ENCODE measurements at regions not wholly inside any gene's neighbourhood (a gene's known extent, or its start where the extent isn't known, plus 50 kb on each side); places are given as distances from the start of the nearest gene placed in this dataset.

DNA sequence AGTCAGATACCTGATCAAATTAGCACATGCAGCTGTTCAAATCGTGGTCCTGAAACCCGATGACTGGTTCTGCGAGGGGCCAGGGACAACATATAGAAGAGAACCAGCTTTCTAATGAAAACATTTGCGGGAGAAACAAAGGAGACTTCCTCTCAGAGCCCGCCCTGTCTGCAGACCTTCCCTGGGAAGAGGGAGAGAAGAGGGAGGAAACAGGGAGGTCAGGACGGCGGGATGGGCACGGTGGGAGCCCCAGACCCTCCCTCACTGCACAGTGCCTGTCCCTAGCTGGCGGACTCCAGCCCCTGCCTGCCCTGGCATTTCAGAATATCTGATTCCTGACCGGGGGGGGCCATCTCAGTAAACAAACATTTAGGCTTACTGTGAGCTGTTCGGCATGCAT, 317.3 kb downstream of the FOXL1 start:
- H3K18ac ChIP-seq (ENCODE audit: low read length): peak overlapping the region; percentile 1
- no peak overlapping the region for H3K4ac ChIP-seq (ENCODE audit: low read length)
- H2AK5ac ChIP-seq (ENCODE audit: low read depth, low read length): no peak overlapping the region
- no peak for DNase-seq (ENCODE audit: low spot score)
- no peak overlapping the region for H3K14ac ChIP-seq (ENCODE audit: low read length)
- H3K27ac ChIP-seq (replicated peaks; ENCODE audit: low read length): no peak overlapping the region
- no peak overlapping the region for H3K9ac ChIP-seq (ENCODE audit: low read depth, low read length, poor library complexity)
- H4K8ac ChIP-seq (ENCODE audit: low read depth, low read length): no peak overlapping the region
- no peak overlapping the region for H3K4me3 ChIP-seq (ENCODE audit: low read length in 2 of 2)
- peaks cover 0 to 7% of the 10 kb centered on the region in 2 donors for H3K4me1 ChIP-seq (ENCODE audit: control insufficient read depth in 2 of 2, insufficient read depth in 1 of 2, low read depth in 1 of 2, low read length in 2 of 2)
- no peak overlapping the region for H3K23ac ChIP-seq (ENCODE audit: low read depth, low read length, poor library complexity)
- peak overlapping the region; percentile 33 for H2BK15ac ChIP-seq (ENCODE audit: low read length)
- no CpG with 5 or more reads among the region's 11 CpGs for WGBS, 2 donors (ENCODE audit: extremely low coverage in 2 of 2, insufficient read length in 2 of 2, insufficient replicate concordance in 1 of 2)
- H3K36me3 ChIP-seq (replicated peaks in 1 of 2; ENCODE audit: control insufficient read depth in 2 of 2, insufficient read depth in 2 of 2, low read length in 2 of 2): no peaks in the 10 kb centered on the region
- H3K4me2 ChIP-seq (ENCODE audit: insufficient read depth, low read length, poor library complexity, severe bottlenecking): no peak overlapping the region
- no peak overlapping the region for H2AFZ ChIP-seq (ENCODE audit: low read length)
- no peaks in the 10 kb centered on the region for H3K79me1 ChIP-seq (ENCODE audit: low read depth, low read length)
- H2BK5ac ChIP-seq (ENCODE audit: low read length): no peak overlapping the region
- no peak overlapping the region for H4K91ac ChIP-seq (ENCODE audit: low read depth, low read length, poor library complexity)
- H2BK12ac ChIP-seq (ENCODE audit: low read length): no peak overlapping the region
- H3K9me3 ChIP-seq (replicated peaks in 1 of 2; ENCODE audit: control insufficient read depth in 2 of 2, insufficient read depth in 1 of 2, low read depth in 1 of 2, low read length in 2 of 2): no peaks in the 10 kb centered on the region
- no peak overlapping the region for H2BK120ac ChIP-seq (ENCODE audit: low read depth, low read length)
- H3K27me3 ChIP-seq (ENCODE audit: control insufficient read depth in 3 of 3, insufficient read depth in 3 of 3, low read depth in 1 of 3, low read length in 3 of 3): peaks cover 0 to 12% (median 0%) of the 10 kb centered on the region in 3 experiments

DNA sequence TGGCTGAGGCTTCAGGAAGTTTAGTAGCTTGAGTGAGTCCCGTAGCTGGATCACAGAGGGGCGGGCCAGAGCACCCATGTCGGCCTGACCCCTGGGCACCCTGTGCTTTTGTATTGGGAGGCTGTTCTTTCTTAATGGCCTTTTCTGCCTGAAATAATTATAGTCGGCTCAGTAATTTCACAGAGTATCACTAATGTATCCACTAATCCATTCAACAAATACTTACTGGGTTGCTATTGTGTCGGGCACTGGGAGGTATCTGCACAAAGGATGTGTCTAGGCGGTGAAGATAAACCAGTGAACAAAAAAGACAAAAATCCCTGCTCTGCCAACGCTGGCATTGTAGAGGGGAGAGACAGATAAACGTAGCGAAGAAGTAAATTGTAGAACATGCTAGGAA, 318.6 kb downstream of the FOXL1 start:
- Histone ChIP-seq H3K4me2 (ENCODE audit: insufficient read depth, low read length, poor library complexity, severe bottlenecking) (no peak overlapping the region), H3K27ac (replicated peaks; ENCODE audit: low read length) (no peak overlapping the region), H2BK12ac (ENCODE audit: low read length) (no peak overlapping the region), H3K27me3 (ENCODE audit: control insufficient read depth in 3 of 3, insufficient read depth in 3 of 3, low read depth in 1 of 3, low read length in 3 of 3) (peaks cover 0 to 12% (median 0%) of the 10 kb centered on the region in 3 experiments), H2AK5ac (ENCODE audit: low read depth, low read length) (no peak overlapping the region), H2BK15ac (ENCODE audit: low read length) (no peak overlapping the region), H3K4me1 (ENCODE audit: control insufficient read depth in 2 of 2, insufficient read depth in 1 of 2, low read depth in 1 of 2, low read length in 2 of 2) (peaks cover 0 to 7% of the 10 kb centered on the region in 2 donors), H3K9ac (ENCODE audit: low read depth, low read length, poor library complexity) (no peak overlapping the region), H2BK5ac (ENCODE audit: low read length) (no peak overlapping the region), H3K79me1 (ENCODE audit: low read depth, low read length) (no peaks in the 10 kb centered on the region), H3K9me3 (replicated peaks in 1 of 2; ENCODE audit: control insufficient read depth in 2 of 2, insufficient read depth in 1 of 2, low read depth in 1 of 2, low read length in 2 of 2) (no peaks in the 10 kb centered on the region), H3K4ac (ENCODE audit: low read length) (no peak overlapping the region), H2AFZ (ENCODE audit: low read length) (no peak overlapping the region), H4K8ac (ENCODE audit: low read depth, low read length) (no peak overlapping the region), H3K14ac (ENCODE audit: low read length) (no peak overlapping the region), H3K36me3 (replicated peaks in 1 of 2; ENCODE audit: control insufficient read depth in 2 of 2, insufficient read depth in 2 of 2, low read length in 2 of 2) (no peaks in the 10 kb centered on the region), H3K4me3 (ENCODE audit: low read length in 2 of 2) (no peak overlapping the region), H3K18ac (ENCODE audit: low read length) (no peak overlapping the region), H2BK120ac (ENCODE audit: low read depth, low read length) (no peak overlapping the region), H3K23ac (ENCODE audit: low read depth, low read length, poor library complexity) (no peak overlapping the region), H4K91ac (ENCODE audit: low read depth, low read length, poor library complexity) (no peak overlapping the region)
- WGBS, 2 donors (ENCODE audit: extremely low coverage in 2 of 2, insufficient read length in 2 of 2, insufficient replicate concordance in 1 of 2): no CpG with 5 or more reads among the region's 9 CpGs
- no peak for DNase-seq (ENCODE audit: low spot score)

GRCh38 chr16:86897486-86897885, 319.1 kb downstream of the FOXL1 start:
- Histone ChIP-seq H3K14ac (ENCODE audit: low read length) (no peak overlapping the region), H3K9me3 (replicated peaks in 1 of 2; ENCODE audit: control insufficient read depth in 2 of 2, insufficient read depth in 1 of 2, low read depth in 1 of 2, low read length in 2 of 2) (no peaks in the 10 kb centered on the region), H3K4me3 (ENCODE audit: low read length in 2 of 2) (no peak overlapping the region), H3K9ac (ENCODE audit: low read depth, low read length, poor library complexity) (peak overlapping the region; percentile 65), H3K79me1 (ENCODE audit: low read depth, low read length) (no peaks in the 10 kb centered on the region), H2AFZ (ENCODE audit: low read length) (no peak overlapping the region), H3K4me2 (ENCODE audit: insufficient read depth, low read length, poor library complexity, severe bottlenecking) (no peak overlapping the region), H4K8ac (ENCODE audit: low read depth, low read length) (no peak overlapping the region), H2BK15ac (ENCODE audit: low read length) (peak overlapping the region; percentile 3), H3K36me3 (replicated peaks in 1 of 2; ENCODE audit: control insufficient read depth in 2 of 2, insufficient read depth in 2 of 2, low read length in 2 of 2) (no peaks in the 10 kb centered on the region), H2BK12ac (ENCODE audit: low read length) (no peak overlapping the region), H3K23ac (ENCODE audit: low read depth, low read length, poor library complexity) (peak overlapping the region; percentile 30), H4K91ac (ENCODE audit: low read depth, low read length, poor library complexity) (no peak overlapping the region), H2AK5ac (ENCODE audit: low read depth, low read length) (peak overlapping the region; percentile 76), H3K27me3 (ENCODE audit: control insufficient read depth in 3 of 3, insufficient read depth in 3 of 3, low read depth in 1 of 3, low read length in 3 of 3) (peaks cover 0 to 12% (median 0%) of the 10 kb centered on the region in 3 experiments), H2BK120ac (ENCODE audit: low read depth, low read length) (no peak overlapping the region), H3K18ac (ENCODE audit: low read length) (no peak overlapping the region), H3K4ac (ENCODE audit: low read length) (no peak overlapping the region), H2BK5ac (ENCODE audit: low read length) (no peak overlapping the region), H3K4me1 (ENCODE audit: control insufficient read depth in 2 of 2, insufficient read depth in 1 of 2, low read depth in 1 of 2, low read length in 2 of 2) (peaks cover 0 to 7% of the 10 kb centered on the region in 2 donors), H3K27ac (replicated peaks; ENCODE audit: low read length) (no peak overlapping the region)
- no CpG with 5 or more reads among the region's 11 CpGs for WGBS, 2 donors (ENCODE audit: extremely low coverage in 2 of 2, insufficient read length in 2 of 2, insufficient replicate concordance in 1 of 2)
- DNase-seq (ENCODE audit: low spot score): no peak

DNA sequence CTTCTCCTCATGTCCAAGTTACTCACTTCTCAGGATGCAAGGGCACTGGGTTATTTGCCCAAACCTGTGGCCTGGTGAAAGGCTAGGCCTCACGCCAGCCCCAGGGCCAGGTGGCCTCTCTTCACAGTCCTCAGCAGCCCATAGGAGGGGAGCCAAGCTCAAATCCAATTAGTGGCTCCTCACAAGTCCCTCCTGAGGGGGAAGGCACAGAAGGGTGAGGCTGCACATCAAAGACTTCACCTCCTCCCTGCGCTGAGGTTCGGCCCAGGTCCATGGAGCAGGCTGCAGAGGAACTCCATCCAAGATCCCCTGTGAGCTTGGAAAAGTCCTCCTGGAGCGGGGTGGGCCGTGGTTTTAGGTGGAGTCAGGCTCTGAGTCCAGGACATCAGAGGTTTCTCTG, 320.0 kb downstream of the FOXL1 start:
- Histone ChIP-seq H2BK12ac (ENCODE audit: low read length) (no peak overlapping the region), H2AK5ac (ENCODE audit: low read depth, low read length) (no peak overlapping the region), H2BK5ac (ENCODE audit: low read length) (no peak overlapping the region), H3K9me3 (replicated peaks in 1 of 2; ENCODE audit: control insufficient read depth in 2 of 2, insufficient read depth in 1 of 2, low read depth in 1 of 2, low read length in 2 of 2) (no peaks in the 10 kb centered on the region), H4K91ac (ENCODE audit: low read depth, low read length, poor library complexity) (no peak overlapping the region), H3K79me1 (ENCODE audit: low read depth, low read length) (no peaks in the 10 kb centered on the region), H3K4me3 (ENCODE audit: low read length in 2 of 2) (no peak overlapping the region), H3K27me3 (ENCODE audit: control insufficient read depth in 3 of 3, insufficient read depth in 3 of 3, low read depth in 1 of 3, low read length in 3 of 3) (peaks cover 0 to 12% (median 0%) of the 10 kb centered on the region in 3 experiments), H2AFZ (ENCODE audit: low read length) (no peak overlapping the region), H3K14ac (ENCODE audit: low read length) (no peak overlapping the region), H3K23ac (ENCODE audit: low read depth, low read length, poor library complexity) (no peak overlapping the region), H3K9ac (ENCODE audit: low read depth, low read length, poor library complexity) (no peak overlapping the region), H3K4ac (ENCODE audit: low read length) (no peak overlapping the region), H3K4me2 (ENCODE audit: insufficient read depth, low read length, poor library complexity, severe bottlenecking) (no peak overlapping the region), H3K27ac (replicated peaks; ENCODE audit: low read length) (no peak overlapping the region), H2BK120ac (ENCODE audit: low read depth, low read length) (no peak overlapping the region), H3K36me3 (replicated peaks in 1 of 2; ENCODE audit: control insufficient read depth in 2 of 2, insufficient read depth in 2 of 2, low read length in 2 of 2) (no peaks in the 10 kb centered on the region), H3K18ac (ENCODE audit: low read length) (no peak overlapping the region), H3K4me1 (ENCODE audit: control insufficient read depth in 2 of 2, insufficient read depth in 1 of 2, low read depth in 1 of 2, low read length in 2 of 2) (peaks cover 0 to 7% of the 10 kb centered on the region in 2 donors), H2BK15ac (ENCODE audit: low read length) (no peak overlapping the region), H4K8ac (ENCODE audit: low read depth, low read length) (no peak overlapping the region)
- DNase-seq (ENCODE audit: low spot score): no peak
- WGBS, 2 donors (ENCODE audit: extremely low coverage in 2 of 2, insufficient read length in 2 of 2, insufficient replicate concordance in 1 of 2): no CpG with 5 or more reads among the region's 5 CpGs
